ENCODE measurements at regions not wholly inside any gene's neighbourhood (a gene's known extent, or its start where the extent isn't known, plus 50 kb on each side); places are given as distances from the start of the nearest gene placed in this dataset.

DNA sequence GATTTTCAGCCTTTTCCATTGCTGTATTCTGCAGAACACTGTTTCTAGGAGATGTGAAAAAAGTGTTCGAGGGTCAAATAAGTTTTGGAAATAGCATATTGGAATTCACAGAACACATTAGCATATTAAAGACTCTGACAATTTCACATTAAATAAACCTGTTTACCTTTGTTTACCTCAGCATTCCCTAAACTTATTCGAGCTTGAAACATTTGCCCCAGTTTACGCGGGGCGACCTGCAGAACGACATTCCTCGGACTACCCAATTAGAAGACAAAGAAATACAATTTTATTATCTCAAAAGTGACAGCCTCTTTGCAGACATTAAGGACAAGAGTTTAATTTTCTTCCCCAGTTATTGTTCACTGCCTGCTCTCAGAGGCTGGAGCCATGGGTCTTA is 110.3 kb upstream of the NFIB start:
- 86 to 88% methylated on average over 7 of the region's 7 CpGs for WGBS, 2 donors
- TF ChIP-seq POLR2A (IDR thresholded peaks at IDR 0.05), result no peak
- TF ChIP-seq, protein P1, sequence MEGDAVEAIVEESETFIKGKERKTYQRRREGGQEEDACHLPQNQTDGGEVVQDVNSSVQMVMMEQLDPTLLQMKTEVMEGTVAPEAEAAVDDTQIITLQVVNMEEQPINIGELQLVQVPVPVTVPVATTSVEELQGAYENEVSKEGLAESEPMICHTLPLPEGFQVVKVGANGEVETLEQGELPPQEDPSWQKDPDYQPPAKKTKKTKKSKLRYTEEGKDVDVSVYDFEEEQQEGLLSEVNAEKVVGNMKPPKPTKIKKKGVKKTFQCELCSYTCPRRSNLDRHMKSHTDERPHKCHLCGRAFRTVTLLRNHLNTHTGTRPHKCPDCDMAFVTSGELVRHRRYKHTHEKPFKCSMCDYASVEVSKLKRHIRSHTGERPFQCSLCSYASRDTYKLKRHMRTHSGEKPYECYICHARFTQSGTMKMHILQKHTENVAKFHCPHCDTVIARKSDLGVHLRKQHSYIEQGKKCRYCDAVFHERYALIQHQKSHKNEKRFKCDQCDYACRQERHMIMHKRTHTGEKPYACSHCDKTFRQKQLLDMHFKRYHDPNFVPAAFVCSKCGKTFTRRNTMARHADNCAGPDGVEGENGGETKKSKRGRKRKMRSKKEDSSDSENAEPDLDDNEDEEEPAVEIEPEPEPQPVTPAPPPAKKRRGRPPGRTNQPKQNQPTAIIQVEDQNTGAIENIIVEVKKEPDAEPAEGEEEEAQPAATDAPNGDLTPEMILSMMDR (IDR thresholded peaks at IDR 0.05), result no peak
- DNase-seq (ENCODE audit: low spot score in 2 of 2), result no peak
- intact Hi-C loops (cut with DNase I; ENCODE audit: low total_unique reads), result no loop called here
- no peak overlapping the region for H3K4me3 ChIP-seq (ENCODE audit: low read depth, poor library complexity, severe bottlenecking)

DNA sequence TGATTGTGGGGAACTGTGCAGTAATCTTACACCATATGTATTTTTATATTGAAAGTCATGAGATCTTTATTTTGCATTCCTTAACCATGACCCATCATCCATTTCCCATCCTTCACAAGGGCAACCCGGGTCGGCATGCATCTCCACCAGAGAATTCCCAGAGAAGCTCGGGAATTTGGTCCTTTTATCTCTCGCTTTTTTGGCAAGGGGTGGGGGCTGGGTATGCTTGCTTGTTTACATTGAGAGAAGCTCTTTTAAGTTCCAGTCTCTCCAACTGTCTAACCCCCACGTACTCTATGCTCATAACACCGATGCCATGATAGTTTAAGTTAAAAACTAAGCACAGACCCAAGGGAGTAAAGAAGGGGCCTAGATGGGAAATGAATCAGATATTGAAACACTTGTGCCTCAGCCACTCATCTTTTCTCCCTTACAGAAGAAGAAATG is 109.9 kb upstream of the NFIB start:
- H3K4me3 ChIP-seq (ENCODE audit: low read depth, poor library complexity, severe bottlenecking), result no peak overlapping the region
- no peak for DNase-seq (ENCODE audit: low spot score in 2 of 2)
- TF ChIP-seq, protein P1 (IDR thresholded peaks at IDR 0.05), result no peak
- no peak for TF ChIP-seq POLR2A (IDR thresholded peaks at IDR 0.05)
- intact Hi-C loops (cut with DNase I; ENCODE audit: low total_unique reads), result no loop called here
- 72 to 74% methylated on average over 6 of the region's 6 CpGs for WGBS, 2 donors

DNA sequence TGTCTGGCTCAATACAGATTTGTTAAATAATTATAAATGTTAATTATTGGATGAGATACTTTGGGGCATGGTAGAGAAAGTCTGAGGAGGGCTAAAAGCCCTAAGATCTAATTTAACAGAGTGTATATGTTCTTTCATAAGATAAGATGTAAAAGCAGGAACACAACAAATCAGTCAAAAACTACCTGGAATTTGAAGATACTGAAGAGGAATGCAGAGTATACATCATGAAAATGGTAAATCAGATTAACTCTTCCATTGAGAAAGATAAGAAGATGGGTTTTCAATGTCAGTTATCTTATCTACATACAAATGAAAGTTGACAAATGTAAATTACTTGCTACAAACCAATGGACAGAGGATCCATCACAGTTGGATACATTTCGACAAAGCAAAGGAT is 107.3 kb upstream of the NFIB start:
- intact Hi-C loops (cut with DNase I; ENCODE audit: low total_unique reads), result no loop called here
- no peak for DNase-seq (ENCODE audit: low spot score in 2 of 2)
- H3K4me3 ChIP-seq (ENCODE audit: low read depth, poor library complexity, severe bottlenecking), result no peak overlapping the region
- WGBS, 2 donors, result 94 to 96% methylated on average over 1 of the region's 1 CpG
- TF ChIP-seq POLR2A (IDR thresholded peaks at IDR 0.05), result no peak
- TF ChIP-seq, protein P1 (IDR thresholded peaks at IDR 0.05), result no peak

GRCh38 chr9:14418941-14419937 is 105.3 kb upstream of the NFIB start:
- intact Hi-C loops (cut with DNase I; ENCODE audit: low total_unique reads), result no loop called here
- TF ChIP-seq, protein P1 (IDR thresholded peaks at IDR 0.05), result no peak
- TF ChIP-seq POLR2A (IDR thresholded peaks at IDR 0.05), result no peak
- DNase-seq (ENCODE audit: low spot score in 2 of 2), result no peak
- no peak overlapping the region for H3K4me3 ChIP-seq (ENCODE audit: low read depth, poor library complexity, severe bottlenecking)
- WGBS, 2 donors, result 51 to 63% methylated on average over 16 of the region's 16 CpGs

DNA sequence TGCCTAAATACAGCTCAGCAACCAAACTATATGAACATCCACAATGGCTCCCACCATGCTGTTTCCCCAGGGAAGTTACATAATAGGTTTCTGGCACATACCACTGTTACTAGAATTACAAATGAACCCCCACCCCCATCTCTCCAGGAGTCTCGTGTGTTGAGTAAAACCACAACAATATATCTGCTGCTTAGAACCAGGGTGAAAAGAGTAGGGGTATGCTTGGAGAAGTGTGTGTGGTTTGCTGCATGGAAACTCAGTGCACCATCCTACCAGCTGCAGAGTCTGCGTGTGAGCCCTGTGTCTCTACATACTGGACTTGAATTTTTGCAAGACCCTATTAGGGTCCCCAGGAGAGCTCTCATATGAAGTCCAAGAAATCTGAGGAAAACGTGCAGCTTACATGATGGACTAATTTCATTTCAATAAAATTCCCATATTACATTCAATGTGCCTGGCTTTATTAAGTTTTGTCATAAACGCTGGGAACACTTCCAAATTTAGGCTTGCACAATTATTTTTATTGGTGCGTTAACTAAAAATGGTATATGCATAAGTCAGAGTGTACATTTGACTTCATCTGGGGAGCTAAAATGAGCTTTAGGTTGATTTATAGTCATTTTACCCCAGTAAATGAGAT is 104.5 kb upstream of the NFIB start:
- no peak for TF ChIP-seq POLR2A (IDR thresholded peaks at IDR 0.05)
- TF ChIP-seq, protein P1 (IDR thresholded peaks at IDR 0.05), result no peak
- DNase-seq (ENCODE audit: low spot score in 2 of 2), result no peak
- H3K4me3 ChIP-seq (ENCODE audit: low read depth, poor library complexity, severe bottlenecking), result no peak overlapping the region
- 52 to 53% methylated on average over 5 of the region's 5 CpGs for WGBS, 2 donors
- intact Hi-C loops (cut with DNase I; ENCODE audit: low total_unique reads), result no loop called here

Measured in lower leg skin (tissue), 4 donors.